B cell (primary cell): ENCODE measurements at regions not wholly inside any gene's neighbourhood (a gene's known extent, or its start where the extent isn't known, plus 50 kb on each side); places are given as distances from the start of the nearest gene placed in this dataset.

ENCODE experiments used
- ATAC-seq: fragments of 200-7000 bp; cut with Tn5 transposase; one replicate; pipeline ENCODE4 v1.10.0; 2021; ENCODE audit warnings: low read depth, mild to moderate bottlenecking, moderate number of reproducible peaks, moderate library complexity
- CTCF ChIA-PET: fragments of 350-600 bp; sonication (Branson Sonifier 250); formaldehyde crosslinking; loops from one replicate; lab custom pipeline; 2021; ENCODE audit warnings: antibody characterized with exemption, inconsistent platforms; lab: Charles Lee
- POLR2A ChIA-PET: fragments of 350-600 bp; sonication (Branson Sonifier 250); formaldehyde crosslinking; loops from one replicate; lab custom pipeline; 2021; ENCODE audit warnings: antibody characterized with exemption; lab: Charles Lee
- DNase-seq: peaks from one replicate; pipeline ENCODE4 v3.0.0; 2013
- H2AFZ ChIP-seq: 2 replicates; pipeline ENCODE4 v1.6.1; 2012; ENCODE audit warnings: mild to moderate bottlenecking, low read depth, low read length; ENCODE audit not compliant: insufficient read depth, poor library complexity, severe bottlenecking
- H3K27ac ChIP-seq, 2 donors: 1 replicate in 1 of 2; 2 replicates in 1 of 2; pipeline ENCODE4 v1.5.1; 2012 to 2013; ENCODE audit warnings: low read length in 2 of 2, mild to moderate bottlenecking in 2 of 2, moderate library complexity in 1 of 2
- H3K27me3 ChIP-seq, 4 experiments: fragments of 200-600 bp in 1 of 4; sonication (generic) in 1 of 4; replicated peaks in 1 of 4; 1 replicate in 2 of 4; 2 replicates in 2 of 4; pipeline versions ENCODE4 v1.6.1 to v1.7.0; 2013 to 2016; ENCODE audit warnings: low read length in 3 of 4, mild to moderate bottlenecking in 2 of 4, mixed read lengths in 1 of 4, moderate library complexity in 1 of 4; ENCODE audit not compliant: insufficient read depth in 4 of 4, control insufficient read depth in 3 of 4; ENCODE audit errors: control extremely low read depth in 1 of 4
- H3K36me3 ChIP-seq, 2 experiments: replicated peaks in 1 of 2; 1 replicate in 1 of 2; 2 replicates in 1 of 2; pipeline versions ENCODE4 v1.6.1 to v1.7.1; 2013; ENCODE audit warnings: low read length in 1 of 2; ENCODE audit not compliant: insufficient read depth in 2 of 2, control insufficient read depth in 1 of 2; ENCODE audit errors: control extremely low read depth in 1 of 2, extremely low read depth in 1 of 2
- H3K4me1 ChIP-seq, 2 donors: fragments of 200-600 bp in 1 of 2; sonication (generic) in 1 of 2; 1 replicate in 1 of 2; 2 replicates in 1 of 2; pipeline versions ENCODE4 v1.5.1 to v1.6.1; 2013 to 2017; ENCODE audit warnings: low read length in 2 of 2; ENCODE audit not compliant: control insufficient read depth in 2 of 2, insufficient read depth in 2 of 2
- H3K4me2 ChIP-seq: replicated peaks from 2 replicates; pipeline ENCODE3; 2012; ENCODE audit warnings: mild to moderate bottlenecking, low read depth, low read length; ENCODE audit not compliant: poor library complexity, severe bottlenecking
- H3K4me3 ChIP-seq, 5 experiments: fragments of 200-600 bp in 1 of 5; sonication (generic) in 1 of 5; 1 replicate in 3 of 5; 2 replicates in 2 of 5; pipeline versions ENCODE4 v1.5.1 to v1.7.0; 2011 to 2016; ENCODE audit warnings: low read length in 4 of 5, mild to moderate bottlenecking in 4 of 5, low read depth in 2 of 5, control low read depth in 1 of 5, moderate library complexity in 1 of 5; ENCODE audit not compliant: insufficient read depth in 1 of 5; ENCODE audit errors: control extremely low read depth in 1 of 5, extremely low read depth in 1 of 5
- H3K79me2 ChIP-seq: fragments of 200-600 bp; sonication (generic); one replicate; pipeline ENCODE4 v1.6.0; 2016; ENCODE audit warnings: low read length; ENCODE audit not compliant: control insufficient read depth, insufficient read depth
- H3K9ac ChIP-seq: fragments of 200-600 bp; sonication (generic); 2 replicates; pipeline ENCODE4 v1.6.1; 2017; ENCODE audit warnings: mild to moderate bottlenecking, low read length, moderate library complexity
- H3K9me3 ChIP-seq, 3 donors: one replicate each; pipeline versions ENCODE4 v1.6.1 to v1.7.1; 2013; ENCODE audit warnings: low read length in 2 of 3; ENCODE audit not compliant: control insufficient read depth in 2 of 3, insufficient read depth in 1 of 3; ENCODE audit errors: control extremely low read depth in 1 of 3
- H4K20me1 ChIP-seq: 2 replicates; pipeline ENCODE4 v1.6.0; 2012; ENCODE audit warnings: mild to moderate bottlenecking, low read length; ENCODE audit not compliant: insufficient read depth, control insufficient read depth, poor library complexity, severe bottlenecking
- H3K27ac Mint-ChIP-seq: one replicate; pipeline ENCODE4 v1.8.0; 2021; ENCODE audit warnings: mixed read lengths
- H3K27me3 Mint-ChIP-seq: one replicate; pipeline ENCODE4 v1.8.0; 2021; ENCODE audit warnings: mixed read lengths
- H3K4me1 Mint-ChIP-seq: one replicate; pipeline ENCODE4 v1.8.0; 2021; ENCODE audit warnings: mixed read lengths
- H3K4me3 Mint-ChIP-seq: one replicate; pipeline ENCODE4 v1.8.0; 2021; ENCODE audit warnings: mixed read lengths
- H3K9me3 Mint-ChIP-seq: one replicate; pipeline ENCODE4 v1.8.0; 2022; ENCODE audit warnings: mixed read lengths; ENCODE audit not compliant: insufficient read depth
- EZH2 ChIP-seq: IDR thresholded peaks from 2 replicates; pipeline ENCODE4 v1.6.1; 2012; ENCODE audit warnings: borderline replicate concordance, low read depth, mild to moderate bottlenecking, moderate library complexity, low read length; ENCODE audit not compliant: insufficient read depth, poor library complexity, severe bottlenecking
- WGBS: methylation state at CpG from one replicate; pipeline ENCODE4 v1.1.5; 2013; ENCODE audit warnings: missing lambda C conversion rate; ENCODE audit not compliant: insufficient coverage; 5-methylcytosine and 5-hydroxymethylcytosine counted together
- intact Hi-C: fragments of 100-400 bp; cut with micrococcal nuclease; formaldehyde crosslinking; loops from one replicate; pipeline ENCODE4 v1.10.0; 2022
- TF ChIP-seq, protein P1 (sequence below): fragments of 200-600 bp; IDR thresholded peaks from one replicate; pipeline ENCODE4 v1.8.0; 2022; ENCODE audit warnings: antibody characterized with exemption, mild to moderate bottlenecking

DNA sequence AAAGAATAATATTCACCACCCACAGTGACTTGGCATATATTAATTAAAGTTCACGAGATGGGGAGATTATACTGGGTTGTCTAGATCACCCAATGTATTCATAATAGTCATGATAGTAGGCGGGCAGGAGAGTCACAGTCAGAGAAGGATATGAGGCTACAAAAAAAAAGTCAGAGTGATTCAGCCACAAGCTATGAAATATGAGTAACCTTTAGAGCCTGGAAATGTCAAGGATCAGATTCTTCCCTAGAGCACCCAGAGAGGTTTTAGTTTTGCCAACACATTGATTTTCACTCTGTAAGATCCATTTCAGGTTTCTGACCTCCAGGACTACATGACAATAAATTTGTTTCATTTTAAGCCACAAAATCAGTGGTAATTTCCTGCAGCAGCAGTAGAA, 501.9 kb downstream of the GABRG1 start:
- no peak overlapping the region for H3K4me3 Mint-ChIP-seq
- H3K4me2 ChIP-seq = no peak overlapping the region
- no peaks in the 10 kb centered on the region for H3K4me1 ChIP-seq
- ChIA-PET POLR2A (no interaction called here), CTCF (no interaction called here)
- DNase-seq (no peak), ATAC-seq (no peak)
- no peaks in the 10 kb centered on the region for H3K79me2 ChIP-seq
- no peak overlapping the region for H3K9ac ChIP-seq
- H3K27ac Mint-ChIP-seq = no peak overlapping the region
- TF ChIP-seq, protein P1, sequence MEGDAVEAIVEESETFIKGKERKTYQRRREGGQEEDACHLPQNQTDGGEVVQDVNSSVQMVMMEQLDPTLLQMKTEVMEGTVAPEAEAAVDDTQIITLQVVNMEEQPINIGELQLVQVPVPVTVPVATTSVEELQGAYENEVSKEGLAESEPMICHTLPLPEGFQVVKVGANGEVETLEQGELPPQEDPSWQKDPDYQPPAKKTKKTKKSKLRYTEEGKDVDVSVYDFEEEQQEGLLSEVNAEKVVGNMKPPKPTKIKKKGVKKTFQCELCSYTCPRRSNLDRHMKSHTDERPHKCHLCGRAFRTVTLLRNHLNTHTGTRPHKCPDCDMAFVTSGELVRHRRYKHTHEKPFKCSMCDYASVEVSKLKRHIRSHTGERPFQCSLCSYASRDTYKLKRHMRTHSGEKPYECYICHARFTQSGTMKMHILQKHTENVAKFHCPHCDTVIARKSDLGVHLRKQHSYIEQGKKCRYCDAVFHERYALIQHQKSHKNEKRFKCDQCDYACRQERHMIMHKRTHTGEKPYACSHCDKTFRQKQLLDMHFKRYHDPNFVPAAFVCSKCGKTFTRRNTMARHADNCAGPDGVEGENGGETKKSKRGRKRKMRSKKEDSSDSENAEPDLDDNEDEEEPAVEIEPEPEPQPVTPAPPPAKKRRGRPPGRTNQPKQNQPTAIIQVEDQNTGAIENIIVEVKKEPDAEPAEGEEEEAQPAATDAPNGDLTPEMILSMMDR = no peak
- no peak for TF ChIP-seq EZH2
- no peaks in the 10 kb centered on the region for H3K36me3 ChIP-seq
- no peak overlapping the region for H3K27ac ChIP-seq
- no peaks in the 10 kb centered on the region for H3K27me3 ChIP-seq
- WGBS = no CpG with 5 or more reads among the region's 2 CpGs
- H2AFZ ChIP-seq = no peak overlapping the region
- no peaks in the 10 kb centered on the region for H3K9me3 Mint-ChIP-seq
- no peaks in the 10 kb centered on the region for H3K9me3 ChIP-seq
- intact Hi-C loops = no loop called here
- no peaks in the 10 kb centered on the region for H3K27me3 Mint-ChIP-seq
- no peaks in the 10 kb centered on the region for H4K20me1 ChIP-seq
- H3K4me1 Mint-ChIP-seq = no peaks in the 10 kb centered on the region
- no peak overlapping the region for H3K4me3 ChIP-seq

DNA sequence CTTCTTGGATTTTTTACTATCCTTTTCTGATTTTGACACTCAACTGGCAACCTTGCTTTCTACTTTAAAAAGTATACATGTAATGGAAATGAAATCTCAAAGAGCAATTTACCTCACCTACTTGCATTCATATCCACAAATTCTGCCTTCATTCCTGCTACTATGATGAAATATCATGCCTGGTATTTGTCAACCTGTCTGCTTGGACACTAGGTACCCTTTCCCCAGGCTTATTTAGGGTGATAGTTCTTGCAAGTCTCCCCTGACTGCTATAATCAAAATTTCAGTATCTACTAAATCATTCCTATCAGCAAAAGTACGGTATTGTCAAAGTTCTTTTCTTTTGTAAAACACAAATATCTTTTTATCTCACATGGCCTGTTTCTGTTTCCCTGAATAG, 503.0 kb downstream of the GABRG1 start:
- TF ChIP-seq, protein P1 = no peak
- no peak overlapping the region for H2AFZ ChIP-seq
- H3K27ac ChIP-seq = no peak overlapping the region
- WGBS = 100% methylated on average over 1 of the region's 1 CpG
- Mint-ChIP-seq H3K4me3 (no peak overlapping the region), H3K27ac (no peak overlapping the region), H3K27me3 (no peaks in the 10 kb centered on the region), H3K9me3 (no peaks in the 10 kb centered on the region), H3K4me1 (no peaks in the 10 kb centered on the region)
- no peaks in the 10 kb centered on the region for H4K20me1 ChIP-seq
- ChIA-PET CTCF (no interaction called here), POLR2A (no interaction called here)
- no peaks in the 10 kb centered on the region for H3K36me3 ChIP-seq
- H3K9ac ChIP-seq = no peak overlapping the region
- H3K9me3 ChIP-seq = no peaks in the 10 kb centered on the region
- no peak overlapping the region for H3K4me3 ChIP-seq
- no peak overlapping the region for H3K4me2 ChIP-seq
- DNase-seq = no peak
- no peaks in the 10 kb centered on the region for H3K4me1 ChIP-seq
- intact Hi-C loops = no loop called here
- H3K79me2 ChIP-seq = no peaks in the 10 kb centered on the region
- ATAC-seq = no peak
- H3K27me3 ChIP-seq = no peaks in the 10 kb centered on the region
